GM19467 (cell line): ENCODE measurements at regions not wholly inside any gene's neighbourhood (a gene's known extent, or its start where the extent isn't known, plus 50 kb on each side); places are given as distances from the start of the nearest gene placed in this dataset.
"Not testable (repeated sequence)": the region's sequence is repeated elsewhere in the genome, so short reads cannot be mapped to it uniquely, and the experiment has no call there.

Experiments used
- ATAC-seq: cut with Tn5 transposase; IDR thresholded peaks from one replicate; pipeline ENCODE4 v1.9.1; 2021; ENCODE audit warnings: mild to moderate bottlenecking, moderate library complexity; ENCODE audit not compliant: unreplicated experiment

GRCh38 chr18:2144811-2145210 lies 426.5 kb downstream of the METTL4 start:
- no peak for ATAC-seq

- ATAC-seq = no peak
These were observed 425.2 kb downstream of the METTL4 start for GRCh38 chr18:2146092-2146491.

- no peak for ATAC-seq
These were observed 424.6 kb downstream of the METTL4 start for GRCh38 chr18:2146754-2147153.

- no peak for ATAC-seq
These were observed 423.7 kb downstream of the METTL4 start for GRCh38 chr18:2147476-2148230.

- ATAC-seq = no peak
These were observed 422.5 kb downstream of the METTL4 start for GRCh38 chr18:2148823-2149222.

- no peak for ATAC-seq
These were observed 420.7 kb downstream of the METTL4 start for GRCh38 chr18:2150566-2150965.

GRCh38 chr18:2154278-2154677 lies 417.0 kb downstream of the METTL4 start:
- ATAC-seq = no peak

GRCh38 chr18:2164644-2165550 lies 406.4 kb downstream of the METTL4 start:
- ATAC-seq = no peak

- not testable (repeated sequence) for ATAC-seq
These were observed 404.4 kb downstream of the METTL4 start for GRCh38 chr18:2166876-2167275.

- no peak for ATAC-seq
These were observed 403.3 kb downstream of the METTL4 start for GRCh38 chr18:2168022-2168421.

- no peak for ATAC-seq
These were observed 401.6 kb downstream of the METTL4 start for GRCh38 chr18:2169656-2170055.

- ATAC-seq = no peak
These were observed 399.3 kb downstream of the METTL4 start for GRCh38 chr18:2171840-2172625.

GRCh38 chr18:2172881-2173280 lies 398.4 kb downstream of the METTL4 start:
- ATAC-seq = no peak

- no peak for ATAC-seq
These were observed 397.8 kb downstream of the METTL4 start for GRCh38 chr18:2173486-2173885.

GRCh38 chr18:2178036-2178435 lies 393.3 kb downstream of the METTL4 start:
- ATAC-seq = no peak

- ATAC-seq = no peak
These were observed 391.7 kb downstream of the METTL4 start for GRCh38 chr18:2179498-2180183.

- no peak for ATAC-seq
These were observed 390.7 kb downstream of the METTL4 start for GRCh38 chr18:2180586-2180985.

- ATAC-seq = no peak
These were observed 387.9 kb downstream of the METTL4 start for GRCh38 chr18:2183432-2183831.

- ATAC-seq = no peak
These were observed 384.3 kb downstream of the METTL4 start for GRCh38 chr18:2186967-2187366.

- ATAC-seq = no peak
These were observed 383.0 kb downstream of the METTL4 start for GRCh38 chr18:2188258-2188657.
